MM.1S (cell line): ENCODE measurements at regions not wholly inside any gene's neighbourhood (a gene's known extent, or its start where the extent isn't known, plus 50 kb on each side); places are given as distances from the start of the nearest gene placed in this dataset.

Experiments
- EZH2 ChIP-seq: fragments of 300-600 bp; sonication (generic); optimal IDR thresholded peaks from 2 replicates; pipeline ENCODE3; 2017; ENCODE audit warnings: low read depth, mild to moderate bottlenecking, antibody characterized with exemption, low read length, mixed read lengths
- EZH2phosphoT487 ChIP-seq: fragments of 300-600 bp; sonication (generic); IDR thresholded peaks from 2 replicates; pipeline ENCODE4 v1.6.1; 2018; ENCODE audit warnings: antibody characterized with exemption, low read length
- TF ChIP-seq, protein P1 (sequence below): fragments of 300-600 bp; sonication (generic); IDR thresholded peaks from 2 replicates; pipeline ENCODE4 v1.5.1; 2016; ENCODE audit warnings: antibody characterized with exemption, low read length, mixed read lengths

DNA sequence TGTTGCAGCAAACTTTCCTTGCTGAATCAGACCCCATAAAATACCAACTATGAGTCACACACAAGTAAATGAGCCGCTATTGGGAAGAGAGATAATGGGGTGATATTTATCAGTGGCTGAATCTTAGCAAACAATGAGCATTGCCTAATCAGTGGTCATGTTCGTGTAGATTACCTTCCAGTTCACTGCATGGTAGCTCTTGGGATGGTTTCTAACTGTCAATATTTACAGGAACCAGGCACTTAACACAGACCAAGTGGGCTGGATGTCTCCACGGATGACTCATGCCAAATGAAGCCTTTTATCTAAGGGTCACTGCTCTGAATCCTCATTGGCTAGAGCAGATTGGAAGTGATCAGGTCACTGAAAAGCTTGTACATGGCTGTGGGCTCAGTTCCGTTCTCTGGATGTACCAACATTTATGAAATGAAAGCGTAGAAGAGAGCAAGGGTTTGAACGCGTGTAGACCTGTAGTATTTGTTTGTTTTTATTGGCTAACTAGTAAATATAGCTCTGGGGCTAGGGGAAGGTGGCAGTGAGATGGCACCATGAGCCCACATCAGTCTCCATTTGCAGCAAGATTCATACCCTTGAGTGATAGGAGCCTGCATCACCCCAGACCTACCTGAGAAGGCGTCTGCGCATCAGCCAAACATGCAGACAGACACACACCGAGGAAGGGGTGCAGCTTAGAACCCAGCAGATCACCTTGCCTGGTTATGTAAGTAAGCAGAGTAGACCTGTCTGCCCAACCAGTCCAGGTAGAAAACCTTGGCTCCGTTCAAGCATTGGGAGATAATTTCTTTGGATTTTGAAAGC is 153.3 kb downstream of the TOMM20 start:
- TF ChIP-seq, protein P1, sequence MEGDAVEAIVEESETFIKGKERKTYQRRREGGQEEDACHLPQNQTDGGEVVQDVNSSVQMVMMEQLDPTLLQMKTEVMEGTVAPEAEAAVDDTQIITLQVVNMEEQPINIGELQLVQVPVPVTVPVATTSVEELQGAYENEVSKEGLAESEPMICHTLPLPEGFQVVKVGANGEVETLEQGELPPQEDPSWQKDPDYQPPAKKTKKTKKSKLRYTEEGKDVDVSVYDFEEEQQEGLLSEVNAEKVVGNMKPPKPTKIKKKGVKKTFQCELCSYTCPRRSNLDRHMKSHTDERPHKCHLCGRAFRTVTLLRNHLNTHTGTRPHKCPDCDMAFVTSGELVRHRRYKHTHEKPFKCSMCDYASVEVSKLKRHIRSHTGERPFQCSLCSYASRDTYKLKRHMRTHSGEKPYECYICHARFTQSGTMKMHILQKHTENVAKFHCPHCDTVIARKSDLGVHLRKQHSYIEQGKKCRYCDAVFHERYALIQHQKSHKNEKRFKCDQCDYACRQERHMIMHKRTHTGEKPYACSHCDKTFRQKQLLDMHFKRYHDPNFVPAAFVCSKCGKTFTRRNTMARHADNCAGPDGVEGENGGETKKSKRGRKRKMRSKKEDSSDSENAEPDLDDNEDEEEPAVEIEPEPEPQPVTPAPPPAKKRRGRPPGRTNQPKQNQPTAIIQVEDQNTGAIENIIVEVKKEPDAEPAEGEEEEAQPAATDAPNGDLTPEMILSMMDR, result no peak
- no peak for TF ChIP-seq EZH2
- TF ChIP-seq EZH2phosphoT487, result no peak
